H9 (cell line): ENCODE measurements at regions not wholly inside any gene's neighbourhood (a gene's known extent, or its start where the extent isn't known, plus 50 kb on each side); places are given as distances from the start of the nearest gene placed in this dataset.

Experiments
- DNase-seq: peaks from one replicate; pipeline ENCODE4 v3.0.0-alpha.2; 2017
- H2AFZ ChIP-seq: one replicate; pipeline ENCODE4 v1.6.1; 2013; ENCODE audit warnings: mild to moderate bottlenecking, low read length, control low read depth, moderate library complexity
- H2AK5ac ChIP-seq: 2 replicates; pipeline ENCODE4 v1.6.1; 2013; ENCODE audit warnings: low read length, control low read depth, mixed read lengths; ENCODE audit not compliant: insufficient read length
- H2BK120ac ChIP-seq: one replicate; pipeline ENCODE4 v1.6.1; 2013; ENCODE audit warnings: low read depth, mild to moderate bottlenecking, low read length, control low read depth, inconsistent platforms; ENCODE audit not compliant: poor library complexity, severe bottlenecking
- H2BK12ac ChIP-seq: 2 replicates; pipeline ENCODE4 v1.6.1; 2013; ENCODE audit warnings: low read length, control low read depth, mixed read lengths, low read depth; ENCODE audit not compliant: insufficient read length
- H2BK15ac ChIP-seq: 2 replicates; pipeline ENCODE4 v1.6.1; 2013; ENCODE audit warnings: low read depth, low read length, control low read depth
- H2BK20ac ChIP-seq: one replicate; pipeline ENCODE4 v1.6.1; 2013; ENCODE audit warnings: low read depth, mild to moderate bottlenecking, low read length, control low read depth, inconsistent platforms; ENCODE audit not compliant: poor library complexity, severe bottlenecking
- H2BK5ac ChIP-seq: 2 replicates; pipeline ENCODE4 v1.6.1; 2013; ENCODE audit warnings: low read length, control low read depth, mixed read lengths; ENCODE audit not compliant: insufficient read length
- H3K14ac ChIP-seq: 2 replicates; pipeline ENCODE4 v1.6.1; 2013; ENCODE audit warnings: low read length, control low read depth; ENCODE audit not compliant: insufficient read depth
- H3K18ac ChIP-seq: 2 replicates; pipeline ENCODE4 v1.6.1; 2013; ENCODE audit warnings: low read depth, mild to moderate bottlenecking, mixed read lengths, low read length, control low read depth; ENCODE audit not compliant: insufficient read length
- H3K23ac ChIP-seq: 2 replicates; pipeline ENCODE4 v1.6.1; 2013; ENCODE audit warnings: low read length, control low read depth, mixed read lengths, low read depth; ENCODE audit not compliant: insufficient read length
- H3K23me2 ChIP-seq: 2 replicates; pipeline ENCODE4 v1.6.1; 2013; ENCODE audit warnings: low read depth, mild to moderate bottlenecking, mixed read lengths, low read length, control low read depth; ENCODE audit not compliant: insufficient read length, poor library complexity, severe bottlenecking
- H3K27ac ChIP-seq: 2 replicates; pipeline ENCODE4 v1.5.1; 2013; ENCODE audit warnings: low read length, control low read depth, mixed read lengths, low read depth; ENCODE audit not compliant: insufficient read length
- H3K27me3 ChIP-seq: 2 replicates; pipeline ENCODE4 v1.6.1; 2013; ENCODE audit warnings: low read length, control low read depth, inconsistent platforms; ENCODE audit not compliant: insufficient read depth
- H3K4ac ChIP-seq: 2 replicates; pipeline ENCODE4 v1.6.1; 2013; ENCODE audit warnings: low read depth, mild to moderate bottlenecking, control low read depth, inconsistent platforms, low read length, moderate library complexity
- H3K4me1 ChIP-seq: 2 replicates; pipeline ENCODE4 v1.6.1; 2013; ENCODE audit warnings: low read length, control low read depth, inconsistent platforms; ENCODE audit not compliant: insufficient read depth
- H3K4me2 ChIP-seq: 2 replicates; pipeline ENCODE4 v1.6.1; 2013; ENCODE audit warnings: low read length, control low read depth, mixed read lengths; ENCODE audit not compliant: insufficient read length, insufficient read depth
- H3K56ac ChIP-seq: 2 replicates; pipeline ENCODE4 v1.6.1; 2013; ENCODE audit warnings: low read depth, mild to moderate bottlenecking, mixed read lengths, low read length, control low read depth; ENCODE audit not compliant: insufficient read length
- H3K79me1 ChIP-seq: 2 replicates; pipeline ENCODE4 v1.6.1; 2013; ENCODE audit warnings: low read depth, mild to moderate bottlenecking, moderate library complexity, low read length, control low read depth, inconsistent platforms; ENCODE audit not compliant: insufficient read depth, poor library complexity, severe bottlenecking
- H3K79me2 ChIP-seq: 2 replicates; pipeline ENCODE4 v1.6.1; 2013; ENCODE audit warnings: low read length, control low read depth, inconsistent platforms; ENCODE audit not compliant: insufficient read depth
- H3K9ac ChIP-seq: 2 replicates; pipeline ENCODE4 v1.6.1; 2013; ENCODE audit warnings: low read length, control low read depth, mixed read lengths; ENCODE audit not compliant: insufficient read length; ENCODE audit errors: extremely low read depth
- H3K9me3 ChIP-seq: one replicate; pipeline ENCODE4 v1.6.1; 2013; ENCODE audit warnings: low read depth, low read length, inconsistent platforms; ENCODE audit not compliant: control insufficient read depth
- H3T11ph ChIP-seq: one replicate; pipeline ENCODE4 v1.6.1; 2013; ENCODE audit warnings: mild to moderate bottlenecking, low read length, control low read depth, inconsistent platforms
- H4K20me1 ChIP-seq: one replicate; pipeline ENCODE4 v1.6.1; 2013; ENCODE audit not compliant: control insufficient read depth, insufficient read length, insufficient read depth
- H4K5ac ChIP-seq: 2 replicates; pipeline ENCODE4 v1.6.1; 2013; ENCODE audit warnings: low read depth, mild to moderate bottlenecking, mixed read lengths, low read length, control low read depth; ENCODE audit not compliant: insufficient read length
- H4K8ac ChIP-seq: replicated peaks from 2 replicates; pipeline ENCODE4 v1.6.1; 2013; ENCODE audit warnings: low read length, control low read depth, mixed read lengths, low read depth; ENCODE audit not compliant: insufficient read length
- H4K91ac ChIP-seq: 2 replicates; pipeline ENCODE4 v1.6.1; 2013; ENCODE audit warnings: low read depth, mild to moderate bottlenecking, moderate library complexity, mixed read lengths, low read length, control low read depth; ENCODE audit not compliant: insufficient read length
- H3K27ac Mint-ChIP-seq, 3 experiments: 2 replicates in 2 of 3; 3 replicates in 1 of 3; pipeline ENCODE4 v1.8.0; 2020 to 2021; ENCODE audit warnings: mixed read lengths in 3 of 3, mild to moderate bottlenecking in 1 of 3, moderate library complexity in 1 of 3
- H3K27me3 Mint-ChIP-seq: 2 replicates; pipeline ENCODE4 v1.8.0; 2021; ENCODE audit warnings: low read depth, mild to moderate bottlenecking, moderate library complexity, mixed read lengths
- H3K36me3 Mint-ChIP-seq, 3 experiments: 2 replicates in 2 of 3; 3 replicates in 1 of 3; pipeline ENCODE4 v1.8.0; 2020 to 2021; ENCODE audit warnings: low read depth in 3 of 3, mixed read lengths in 3 of 3; ENCODE audit not compliant: insufficient read depth in 1 of 3
- H3K4me1 Mint-ChIP-seq, 2 experiments: 2 replicates each; pipeline ENCODE4 v1.8.0; 2020; ENCODE audit warnings: mixed read lengths in 2 of 2
- H3K4me3 Mint-ChIP-seq, 2 experiments: 2 replicates in 1 of 2; 3 replicates in 1 of 2; pipeline ENCODE4 v1.8.0; 2020 to 2021; ENCODE audit warnings: mild to moderate bottlenecking in 2 of 2, mixed read lengths in 2 of 2, moderate library complexity in 1 of 2
- H3K9me3 Mint-ChIP-seq, 2 experiments: 2 replicates in 1 of 2; 3 replicates in 1 of 2; pipeline ENCODE4 v1.8.0; 2020; ENCODE audit warnings: mild to moderate bottlenecking in 2 of 2, mixed read lengths in 2 of 2, moderate library complexity in 1 of 2
- CTCF ChIP-seq: fragments of 200-600 bp; sonication (generic); conservative IDR thresholded peaks from 3 replicates; pipeline ENCODE4 v1.8.0; 2021; ENCODE audit warnings: antibody characterized with exemption, mild to moderate bottlenecking
- WGBS: extraction: QIAGEN DNeasy Blood & Tissue Kit; methylation state at CpG from one replicate; pipeline ENCODE4 v1.1.7; 2013; ENCODE audit warnings: missing lambda C conversion rate, low lambda C conversion rate, mixed read lengths; ENCODE audit not compliant: insufficient read length; ENCODE audit errors: extremely low coverage; 5-methylcytosine and 5-hydroxymethylcytosine counted together

- Histone ChIP-seq H2BK120ac (no peak overlapping the region), H3K79me2 (no peaks in the 10 kb centered on the region), H3K18ac (no peak overlapping the region), H3K27ac (no peak overlapping the region), H3K56ac (no peak overlapping the region), H2AFZ (no peak overlapping the region), H2AK5ac (no peak overlapping the region), H3K4ac (no peak overlapping the region), H3K9ac (no peak overlapping the region), H3K23ac (no peak overlapping the region), H4K20me1 (no peaks in the 10 kb centered on the region), H4K8ac (no peak overlapping the region), H2BK5ac (no peak overlapping the region), H2BK20ac (no peak overlapping the region), H4K91ac (no peak overlapping the region), H3T11ph (no peak overlapping the region), H3K27me3 (peaks cover 44% of the 10 kb centered on the region), H3K9me3 (no peaks in the 10 kb centered on the region), H3K23me2 (peaks cover 6% of the 10 kb centered on the region), H3K14ac (no peak overlapping the region), H3K4me1 (no peaks in the 10 kb centered on the region), H3K4me2 (no peak overlapping the region), H2BK15ac (no peak overlapping the region), H3K79me1 (no peaks in the 10 kb centered on the region), H2BK12ac (no peak overlapping the region), H4K5ac (no peak overlapping the region)
- H3K9me3 Mint-ChIP-seq, result no peaks in the 10 kb centered on the region
- peaks cover 95% of the 10 kb centered on the region for H3K27me3 Mint-ChIP-seq
- WGBS, result no CpG with 5 or more reads among the region's 3 CpGs
- no peak overlapping the region for H3K27ac Mint-ChIP-seq
- H3K36me3 Mint-ChIP-seq, result no peaks in the 10 kb centered on the region; a peak in 1 of 7 replicates
- no peak for DNase-seq
- peaks cover 7 to 12% of the 10 kb centered on the region in 2 experiments for H3K4me1 Mint-ChIP-seq
- no peak overlapping the region for H3K4me3 Mint-ChIP-seq
- no peak for TF ChIP-seq CTCF
Observed at GRCh38 chr5:77839691-77840090, 63.6 kb upstream of the TBCA start.
